ENCODE measurements at regions not wholly inside any gene's neighbourhood (a gene's known extent, or its start where the extent isn't known, plus 50 kb on each side); places are given as distances from the start of the nearest gene placed in this dataset.

- TF ChIP-seq CTCF (IDR thresholded peaks at IDR 0.05; ENCODE audit: insufficient read depth, low read length, poor library complexity, severe bottlenecking) (no peak), EZH2phosphoT487 (conservative IDR thresholded peaks at IDR 0.05; ENCODE audit: low read length) (no peak)
Observed at GRCh38 chr1:199010933-199011332, 372.1 kb downstream of the PTPRC start.
